ENCODE measurements at regions not wholly inside any gene's neighbourhood (a gene's known extent, or its start where the extent isn't known, plus 50 kb on each side); places are given as distances from the start of the nearest gene placed in this dataset.

DNA sequence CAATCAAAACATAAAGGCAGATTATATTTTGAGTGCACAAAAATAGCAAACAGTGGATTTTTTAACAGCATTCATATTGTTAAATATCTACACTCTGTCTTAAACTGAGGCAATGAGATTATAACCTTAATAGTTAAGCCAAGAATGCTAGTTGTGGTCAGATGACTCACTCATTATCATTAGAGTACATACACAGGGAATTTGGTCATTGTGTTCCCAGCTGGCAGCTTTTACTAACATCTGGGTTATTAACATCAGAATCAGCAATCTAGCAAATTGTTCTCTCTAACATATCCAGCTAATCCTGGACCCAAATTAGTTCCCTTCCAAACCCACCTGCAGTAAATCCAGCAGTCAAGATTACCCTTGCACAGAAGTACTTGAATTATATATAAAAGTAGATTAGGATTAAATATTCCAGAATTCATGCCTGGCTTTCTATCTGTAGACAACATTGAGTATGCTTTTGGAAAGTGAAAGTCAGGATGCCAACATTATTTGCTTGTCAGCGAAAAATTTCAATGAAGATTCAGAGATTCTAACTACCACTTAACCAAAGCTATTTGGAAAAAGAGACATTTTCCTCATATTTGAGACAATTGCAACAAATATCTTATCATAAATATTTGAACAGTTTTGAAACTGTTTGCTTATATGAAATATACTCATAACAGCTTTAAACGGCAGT lies 1035.6 kb upstream of the PHF14 start:
- DNase-seq (ENCODE audit: low read depth, low spot score) = no peak
- POLR2A ChIA-PET = no interaction called here
- TF ChIP-seq, protein P1, sequence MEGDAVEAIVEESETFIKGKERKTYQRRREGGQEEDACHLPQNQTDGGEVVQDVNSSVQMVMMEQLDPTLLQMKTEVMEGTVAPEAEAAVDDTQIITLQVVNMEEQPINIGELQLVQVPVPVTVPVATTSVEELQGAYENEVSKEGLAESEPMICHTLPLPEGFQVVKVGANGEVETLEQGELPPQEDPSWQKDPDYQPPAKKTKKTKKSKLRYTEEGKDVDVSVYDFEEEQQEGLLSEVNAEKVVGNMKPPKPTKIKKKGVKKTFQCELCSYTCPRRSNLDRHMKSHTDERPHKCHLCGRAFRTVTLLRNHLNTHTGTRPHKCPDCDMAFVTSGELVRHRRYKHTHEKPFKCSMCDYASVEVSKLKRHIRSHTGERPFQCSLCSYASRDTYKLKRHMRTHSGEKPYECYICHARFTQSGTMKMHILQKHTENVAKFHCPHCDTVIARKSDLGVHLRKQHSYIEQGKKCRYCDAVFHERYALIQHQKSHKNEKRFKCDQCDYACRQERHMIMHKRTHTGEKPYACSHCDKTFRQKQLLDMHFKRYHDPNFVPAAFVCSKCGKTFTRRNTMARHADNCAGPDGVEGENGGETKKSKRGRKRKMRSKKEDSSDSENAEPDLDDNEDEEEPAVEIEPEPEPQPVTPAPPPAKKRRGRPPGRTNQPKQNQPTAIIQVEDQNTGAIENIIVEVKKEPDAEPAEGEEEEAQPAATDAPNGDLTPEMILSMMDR (IDR thresholded peaks at IDR 0.05; ENCODE audit: insufficient read depth, low read length, missing control alignments) = no peak
- CTCF ChIA-PET = no interaction called here
- no peak overlapping the region for H3K4me3 ChIP-seq (ENCODE audit: low read depth, low read length)

DNA sequence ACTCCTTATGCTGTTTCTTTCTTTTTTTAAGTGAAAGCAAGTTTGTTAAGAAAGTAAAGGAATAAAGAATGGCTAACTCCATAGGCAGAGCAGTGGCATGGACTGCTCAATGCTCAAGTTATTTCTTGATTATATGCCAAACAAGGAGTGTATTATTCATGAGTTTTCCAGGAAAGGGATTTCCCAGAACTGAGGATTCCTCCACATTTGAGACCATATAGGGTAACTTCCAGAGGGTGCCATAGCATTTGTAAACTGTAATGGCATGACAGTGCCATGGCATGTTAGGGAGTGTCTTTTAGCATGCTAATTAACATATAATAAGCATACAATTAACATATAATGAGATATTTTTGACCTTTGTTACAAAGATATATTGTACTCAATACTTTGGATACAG lies 1034.5 kb upstream of the PHF14 start:
- ChIA-PET POLR2A (no interaction called here), CTCF (no interaction called here)
- TF ChIP-seq, protein P1 (IDR thresholded peaks at IDR 0.05; ENCODE audit: insufficient read depth, low read length, missing control alignments) = no peak
- DNase-seq (ENCODE audit: low read depth, low spot score) = no peak
- no peak overlapping the region for H3K4me3 ChIP-seq (ENCODE audit: low read depth, low read length)

DNA sequence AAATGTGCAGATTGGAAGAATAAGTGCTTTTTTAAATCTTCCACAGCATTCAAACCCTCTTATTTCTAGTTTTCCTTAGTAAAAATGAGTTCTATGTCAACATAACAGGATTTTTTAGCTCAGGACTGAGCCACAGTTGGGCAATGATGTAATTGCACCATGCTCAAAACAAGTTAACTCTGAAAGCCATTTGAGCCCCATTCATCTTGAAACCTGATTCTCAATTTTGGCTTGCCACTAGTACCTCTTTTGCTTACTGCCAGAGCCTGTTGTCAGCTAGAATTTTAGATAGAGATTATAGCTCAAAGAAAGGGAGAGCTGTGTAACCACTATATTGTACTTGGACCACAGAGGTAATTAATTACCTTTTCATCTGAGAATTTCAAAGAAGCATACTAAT lies 1028.5 kb upstream of the PHF14 start:
- H3K4me3 ChIP-seq (ENCODE audit: low read depth, low read length) = no peak overlapping the region
- TF ChIP-seq, protein P1 (IDR thresholded peaks at IDR 0.05; ENCODE audit: insufficient read depth, low read length, missing control alignments) = no peak
- DNase-seq (ENCODE audit: low read depth, low spot score) = no peak
- ChIA-PET CTCF (no interaction called here), POLR2A (no interaction called here)

DNA sequence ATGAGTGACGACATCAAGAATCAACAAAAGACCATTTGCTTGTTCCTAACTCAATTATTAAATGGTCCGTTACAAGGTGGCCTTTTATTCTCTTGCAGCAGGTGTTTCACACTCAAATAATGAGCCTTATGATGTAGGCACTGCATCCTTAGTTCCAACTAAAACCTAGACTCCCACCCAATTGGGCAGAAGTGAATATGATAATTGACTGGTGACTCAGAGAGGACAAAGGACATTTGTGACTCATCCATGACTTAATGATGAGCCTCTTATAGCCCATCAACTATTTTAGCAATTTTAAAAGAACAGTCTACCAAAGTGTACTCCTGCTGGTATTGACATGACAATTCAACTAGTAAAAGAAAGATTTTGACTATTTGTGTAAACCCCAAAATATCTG lies 1027.8 kb upstream of the PHF14 start:
- no peak overlapping the region for H3K4me3 ChIP-seq (ENCODE audit: low read depth, low read length)
- TF ChIP-seq, protein P1 (IDR thresholded peaks at IDR 0.05; ENCODE audit: insufficient read depth, low read length, missing control alignments) = no peak
- CTCF ChIA-PET = no interaction called here
- no peak for DNase-seq (ENCODE audit: low read depth, low spot score)
- POLR2A ChIA-PET = no interaction called here

DNA sequence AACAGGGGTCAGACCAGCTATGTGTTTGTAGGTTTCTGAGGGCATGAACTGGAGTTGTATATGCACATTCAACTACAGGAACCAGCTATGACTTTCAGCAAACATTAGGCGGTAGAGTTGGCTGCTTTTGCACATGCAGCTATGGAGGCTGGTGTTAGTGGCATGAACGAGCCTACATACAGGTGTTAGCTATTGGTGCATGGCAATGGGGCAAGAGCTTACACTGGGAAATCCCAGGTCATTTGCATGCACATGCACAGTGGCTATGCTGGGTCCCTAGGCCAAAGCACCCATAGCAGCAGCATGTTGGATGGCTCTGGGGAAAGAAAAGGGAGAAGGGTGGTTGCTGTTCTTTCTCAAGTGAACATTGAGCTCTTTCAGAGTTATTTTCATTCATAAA lies 1018.5 kb upstream of the PHF14 start:
- no peak for DNase-seq (ENCODE audit: low read depth, low spot score)
- ChIA-PET POLR2A (no interaction called here), CTCF (no interaction called here)
- TF ChIP-seq, protein P1 (IDR thresholded peaks at IDR 0.05; ENCODE audit: insufficient read depth, low read length, missing control alignments) = no peak
- H3K4me3 ChIP-seq (ENCODE audit: low read depth, low read length) = no peak overlapping the region

DNA sequence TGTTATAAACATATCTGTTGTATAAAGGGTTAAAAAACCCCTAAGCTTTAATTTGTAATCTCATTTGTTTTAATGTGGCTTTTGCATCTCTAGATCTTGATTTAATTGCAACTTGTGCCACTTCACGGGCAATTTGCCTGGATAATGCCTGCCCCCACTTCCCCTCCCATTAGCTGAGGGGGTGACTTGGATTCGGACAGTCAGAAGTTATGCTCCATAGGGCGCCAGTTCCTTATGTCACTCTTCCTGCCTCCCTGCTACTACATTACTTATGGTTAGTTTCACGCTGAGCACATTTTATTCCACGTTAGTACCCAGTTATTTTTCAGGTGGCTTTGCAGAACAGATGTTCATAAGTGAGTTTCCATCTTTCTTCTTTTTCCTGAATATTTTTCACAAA lies 1015.2 kb upstream of the PHF14 start:
- no peak overlapping the region for H3K4me3 ChIP-seq (ENCODE audit: low read depth, low read length)
- TF ChIP-seq, protein P1 (IDR thresholded peaks at IDR 0.05; ENCODE audit: insufficient read depth, low read length, missing control alignments) = no peak
- no peak for DNase-seq (ENCODE audit: low read depth, low spot score)
- ChIA-PET POLR2A (no interaction called here), CTCF (no interaction called here)

Data from AG04449 (cell line).